GM23248 (cell line): ENCODE measurements at regions not wholly inside any gene's neighbourhood (a gene's known extent, or its start where the extent isn't known, plus 50 kb on each side); places are given as distances from the start of the nearest gene placed in this dataset.
A peak's percentile ranks its signal among the peaks of the same experiment; 100 is the strongest.

Experiments
- DNase-seq: peaks from one replicate; pipeline ENCODE4 v3.0.0-alpha.2; 2015
- H2AFZ ChIP-seq: fragments of 200-600 bp; sonication (generic); 2 replicates; pipeline ENCODE4 v1.6.1; 2016; ENCODE audit warnings: antibody characterized with exemption
- H3F3A ChIP-seq: fragments of 200-600 bp; sonication (generic); 2 replicates; pipeline ENCODE4 v1.6.1; 2016; ENCODE audit warnings: mild to moderate bottlenecking, antibody characterized with exemption, mixed run types; ENCODE audit not compliant: insufficient read depth
- H3K27ac ChIP-seq: fragments of 200-600 bp; sonication (generic); 2 replicates; pipeline ENCODE4 v1.5.1; 2016; ENCODE audit warnings: mild to moderate bottlenecking
- H3K27me3 ChIP-seq: fragments of 200-600 bp; sonication (generic); replicated peaks from 2 replicates; pipeline ENCODE4 v1.6.1; 2016; ENCODE audit warnings: mild to moderate bottlenecking; ENCODE audit not compliant: insufficient read depth
- H3K36me3 ChIP-seq: fragments of 200-600 bp; sonication (generic); 2 replicates; pipeline ENCODE4 v1.6.1; 2016; ENCODE audit warnings: low read depth, mild to moderate bottlenecking
- H3K4me1 ChIP-seq: fragments of 200-600 bp; sonication (generic); 2 replicates; pipeline ENCODE4 v1.6.1; 2016; ENCODE audit warnings: mild to moderate bottlenecking; ENCODE audit not compliant: insufficient read depth
- H3K4me2 ChIP-seq: fragments of 200-600 bp; sonication (generic); one replicate; pipeline ENCODE4 v1.6.1; 2016; ENCODE audit warnings: mild to moderate bottlenecking; ENCODE audit not compliant: unreplicated experiment
- H3K4me3 ChIP-seq: fragments of 200-600 bp; sonication (generic); 2 replicates; pipeline ENCODE4 v1.5.1; 2016; ENCODE audit warnings: mild to moderate bottlenecking
- H3K79me2 ChIP-seq: fragments of 200-600 bp; sonication (generic); 2 replicates; pipeline ENCODE4 v1.6.1; 2016; ENCODE audit warnings: mild to moderate bottlenecking; ENCODE audit not compliant: insufficient read depth
- H3K9ac ChIP-seq: fragments of 200-600 bp; sonication (generic); 2 replicates; pipeline ENCODE4 v1.6.1; 2016; ENCODE audit warnings: mild to moderate bottlenecking
- H3K9me2 ChIP-seq: fragments of 200-600 bp; sonication (generic); 2 replicates; pipeline ENCODE4 v1.6.1; 2016; ENCODE audit warnings: mixed run types, mild to moderate bottlenecking, moderate library complexity; ENCODE audit not compliant: insufficient read depth
- H3K9me3 ChIP-seq: fragments of 200-600 bp; sonication (generic); one replicate; pipeline ENCODE4 v1.6.1; 2017; ENCODE audit warnings: low read depth
- H4K20me1 ChIP-seq: fragments of 200-600 bp; sonication (generic); 2 replicates; pipeline ENCODE4 v1.6.0; 2016; ENCODE audit not compliant: insufficient read depth
- EZH2 ChIP-seq: fragments of 200-600 bp; sonication (generic); IDR thresholded peaks from 2 replicates; pipeline ENCODE4 v1.6.1; 2018; ENCODE audit warnings: antibody characterized with exemption, mild to moderate bottlenecking; ENCODE audit not compliant: insufficient read depth, poor library complexity, severe bottlenecking
- EZH2phosphoT487 ChIP-seq: fragments of 200-600 bp; sonication (generic); IDR thresholded peaks from 2 replicates; pipeline ENCODE4 v1.6.1; 2018; ENCODE audit warnings: antibody characterized with exemption, moderate library complexity, mild to moderate bottlenecking, low read depth; ENCODE audit not compliant: insufficient read depth
- WGBS, 2 experiments: methylation state at CpG; one replicate each; pipeline ENCODE4 v1.1.6; 2015 to 2017; ENCODE audit warnings: low lambda C conversion rate in 2 of 2, low coverage in 1 of 2; ENCODE audit errors: missing lambda C conversion rate in 2 of 2; 5-methylcytosine and 5-hydroxymethylcytosine counted together
- in situ Hi-C: fragments of 300-500 bp; cut with MboI; formaldehyde crosslinking; loops from 2 replicates; pipeline ENCODE4 v1.15.0; 2020

- DNase-seq, result no peak
- no peaks in the 10 kb centered on the region for H4K20me1 ChIP-seq
- no peaks in the 10 kb centered on the region for H3K36me3 ChIP-seq
- H3K27ac ChIP-seq, result no peak overlapping the region
- 64% methylated on average over 4 of the region's 4 CpGs for whole genome bisulfite sequencing, 2 experiments
- no peaks in the 10 kb centered on the region for H3K27me3 ChIP-seq
- no peak overlapping the region for H2AFZ ChIP-seq
- H3K4me1 ChIP-seq, result no peaks in the 10 kb centered on the region
- no peaks in the 10 kb centered on the region for H3K9me2 ChIP-seq
- no peaks in the 10 kb centered on the region for H3F3A ChIP-seq
- no peak overlapping the region for H3K4me2 ChIP-seq
- TF ChIP-seq EZH2phosphoT487 (no peak), EZH2 (no peak)
- H3K9me3 ChIP-seq, result no peaks in the 10 kb centered on the region
- H3K4me3 ChIP-seq, result no peak overlapping the region
- H3K9ac ChIP-seq, result no peak overlapping the region
- in situ Hi-C loops, result no loop called here
- H3K79me2 ChIP-seq, result no peaks in the 10 kb centered on the region
Measured at GRCh38 chr1:207230441-207230840, 91.0 kb upstream of the CD55 start.

- no peak for DNase-seq
- H2AFZ ChIP-seq, result no peak overlapping the region
- in situ Hi-C loops, result no loop called here
Measured at GRCh38 chr1:207234690-207235089, 86.8 kb upstream of the CD55 start.

GRCh38 chr1:207239874-207240273 lies 81.6 kb upstream of the CD55 start:
- WGBS, 2 experiments, result 91 to 95% methylated on average over 2 of the region's 2 CpGs

More at GRCh38 chr1:207234690-207235089, 86.8 kb upstream of the CD55 start:
- TF ChIP-seq EZH2 (no peak), EZH2phosphoT487 (no peak)
- Histone ChIP-seq H3K27me3 (no peaks in the 10 kb centered on the region), H3K9me3 (no peaks in the 10 kb centered on the region), H3K27ac (no peak overlapping the region), H3K36me3 (no peaks in the 10 kb centered on the region), H4K20me1 (no peaks in the 10 kb centered on the region), H3F3A (no peaks in the 10 kb centered on the region), H3K4me1 (no peaks in the 10 kb centered on the region), H3K9me2 (no peaks in the 10 kb centered on the region), H3K79me2 (no peaks in the 10 kb centered on the region), H3K9ac (no peak overlapping the region), H3K4me2 (no peak overlapping the region), H3K4me3 (no peak overlapping the region)

GRCh38 chr1:207240325-207241101 lies 81.0 kb upstream of the CD55 start:
- peaks cover 14% of the 10 kb centered on the region for H3K4me1 ChIP-seq
- H3K9me2 ChIP-seq, result no peaks in the 10 kb centered on the region
- no peaks in the 10 kb centered on the region for H3K79me2 ChIP-seq
- peak; percentile 32 for DNase-seq
- H4K20me1 ChIP-seq, result no peaks in the 10 kb centered on the region
- no peak overlapping the region for H3K9ac ChIP-seq
- in situ Hi-C loops, result no loop called here
- no peaks in the 10 kb centered on the region for H3K36me3 ChIP-seq
- peak overlapping the region; percentile 8 for H3K4me2 ChIP-seq
- no peak overlapping the region for H2AFZ ChIP-seq
- no peaks in the 10 kb centered on the region for H3K27me3 ChIP-seq
- no peaks in the 10 kb centered on the region for H3F3A ChIP-seq
- no peak for TF ChIP-seq EZH2phosphoT487
- TF ChIP-seq EZH2, result no peak
- H3K9me3 ChIP-seq, result no peaks in the 10 kb centered on the region
- no peak overlapping the region for H3K4me3 ChIP-seq
- H3K27ac ChIP-seq, result no peak overlapping the region
- WGBS, 2 experiments, result 75% methylated on average over 5 of the region's 5 CpGs

More at GRCh38 chr1:207239874-207240273, 81.6 kb upstream of the CD55 start:
- in situ Hi-C loops, result no loop called here
- Histone ChIP-seq H3K9me3 (no peaks in the 10 kb centered on the region), H3K4me2 (no peak overlapping the region), H4K20me1 (no peaks in the 10 kb centered on the region), H3K9ac (no peak overlapping the region), H2AFZ (no peak overlapping the region), H3K9me2 (no peaks in the 10 kb centered on the region), H3K4me3 (no peak overlapping the region), H3K27me3 (no peaks in the 10 kb centered on the region), H3K27ac (no peak overlapping the region), H3K36me3 (no peaks in the 10 kb centered on the region), H3K4me1 (peaks cover 14% of the 10 kb centered on the region), H3F3A (no peaks in the 10 kb centered on the region), H3K79me2 (no peaks in the 10 kb centered on the region)
- TF ChIP-seq EZH2phosphoT487 (no peak), EZH2 (no peak)
- no peak for DNase-seq
